Stimulated activated CD4-positive, alpha-beta T cell treated with anti-CD3 and anti-CD28 coated beads, Interleukin-2, amount 100 ng/mL, for 24 hours (primary cell): ENCODE measurements at regions not wholly inside any gene's neighbourhood (a gene's known extent, or its start where the extent isn't known, plus 50 kb on each side); places are given as distances from the start of the nearest gene placed in this dataset.

Experiments
- DNase-seq, 2 donors: peaks; one replicate each; pipeline ENCODE4 v3.0.0-alpha.2; 2020

GRCh38 chr13:111502957-111503356, 182.5 kb downstream of the TEX29 start:
- no peak for DNase-seq

GRCh38 chr13:111503376-111503775, 182.9 kb downstream of the TEX29 start:
- no peak for DNase-seq

- no peak for DNase-seq
Observed at GRCh38 chr13:111503905-111504695, 183.7 kb downstream of the TEX29 start.

- peak in 1 of 2 donors; percentile 6 for DNase-seq
Observed at GRCh38 chr13:111505175-111505777, 184.8 kb downstream of the TEX29 start.

GRCh38 chr13:111506125-111506524, 185.7 kb downstream of the TEX29 start:
- DNase-seq: no peak

- DNase-seq: no peak
Observed at GRCh38 chr13:111506621-111507020, 186.2 kb downstream of the TEX29 start.

- DNase-seq: no peak
Observed at GRCh38 chr13:111508164-111508870, 187.9 kb downstream of the TEX29 start.

- no peak for DNase-seq
Observed at GRCh38 chr13:111508902-111509509, 188.6 kb downstream of the TEX29 start.

- no peak for DNase-seq
Observed at GRCh38 chr13:111510502-111511218, 190.2 kb downstream of the TEX29 start.

- no peak for DNase-seq
Observed at GRCh38 chr13:111511219-111511732, 190.8 kb downstream of the TEX29 start.

- DNase-seq: no peak
Observed at GRCh38 chr13:111511805-111512504, 191.5 kb downstream of the TEX29 start.

- no peak for DNase-seq
Observed at GRCh38 chr13:111512707-111513106, 192.3 kb downstream of the TEX29 start.

- no peak for DNase-seq
Observed at GRCh38 chr13:111513766-111514609, 193.5 kb downstream of the TEX29 start.

- DNase-seq: no peak
Observed at GRCh38 chr13:111514610-111515306, 194.3 kb downstream of the TEX29 start.

- no peak for DNase-seq
Observed at GRCh38 chr13:111515307-111515617, 194.8 kb downstream of the TEX29 start.

- DNase-seq: no peak
Observed at GRCh38 chr13:111515635-111516034, 195.2 kb downstream of the TEX29 start.

- no peak for DNase-seq
Observed at GRCh38 chr13:111516712-111517640, 196.5 kb downstream of the TEX29 start.

- DNase-seq: no peak
Observed at GRCh38 chr13:111517641-111518010, 197.2 kb downstream of the TEX29 start.

GRCh38 chr13:111518161-111518792, 197.8 kb downstream of the TEX29 start:
- no peak for DNase-seq
